Liver (tissue), 3 donors: ENCODE measurements at regions not wholly inside any gene's neighbourhood (a gene's known extent, or its start where the extent isn't known, plus 50 kb on each side); places are given as distances from the start of the nearest gene placed in this dataset.

Experiments
- CTCF ChIP-seq: fragments of 150-350 bp; IDR thresholded peaks from 2 replicates; pipeline ENCODE4 v1.5.1; 2017; ENCODE audit warnings: improper control_type of control experiment, low read depth, low read length; ENCODE audit not compliant: missing input control
- FOXA1 ChIP-seq: IDR thresholded peaks from 2 replicates; pipeline ENCODE4 v1.6.1; 2016; ENCODE audit warnings: antibody characterized with exemption
- GABPA ChIP-seq, 2 donors: IDR thresholded peaks in 1 of 2; conservative IDR thresholded peaks in 1 of 2; 2 replicates each; pipeline ENCODE4 v1.6.1; 2016; ENCODE audit warnings: antibody characterized with exemption in 2 of 2, mild to moderate bottlenecking in 1 of 2, moderate library complexity in 1 of 2
- JUND ChIP-seq, 2 donors: IDR thresholded peaks; 2 replicates each; pipeline ENCODE4 v1.6.1; 2016; ENCODE audit warnings: antibody characterized with exemption in 2 of 2
- MAX ChIP-seq: IDR thresholded peaks from 2 replicates; pipeline ENCODE4 v1.6.1; 2016; ENCODE audit warnings: antibody characterized with exemption
- RAD21 ChIP-seq, 2 donors: IDR thresholded peaks; 2 replicates each; pipeline ENCODE4 v1.6.1; 2016; ENCODE audit warnings: antibody characterized with exemption in 2 of 2, mild to moderate bottlenecking in 2 of 2
- SP1 ChIP-seq: IDR thresholded peaks from 2 replicates; pipeline ENCODE4 v1.6.1; 2018; ENCODE audit warnings: antibody characterized with exemption, mild to moderate bottlenecking
- TF ChIP-seq, protein P1 (sequence below): IDR thresholded peaks from 2 replicates; pipeline ENCODE4 v1.6.1; 2016; ENCODE audit warnings: antibody characterized with exemption, mild to moderate bottlenecking
- donor health status: healthy.
- donor health status: healthy.

DNA sequence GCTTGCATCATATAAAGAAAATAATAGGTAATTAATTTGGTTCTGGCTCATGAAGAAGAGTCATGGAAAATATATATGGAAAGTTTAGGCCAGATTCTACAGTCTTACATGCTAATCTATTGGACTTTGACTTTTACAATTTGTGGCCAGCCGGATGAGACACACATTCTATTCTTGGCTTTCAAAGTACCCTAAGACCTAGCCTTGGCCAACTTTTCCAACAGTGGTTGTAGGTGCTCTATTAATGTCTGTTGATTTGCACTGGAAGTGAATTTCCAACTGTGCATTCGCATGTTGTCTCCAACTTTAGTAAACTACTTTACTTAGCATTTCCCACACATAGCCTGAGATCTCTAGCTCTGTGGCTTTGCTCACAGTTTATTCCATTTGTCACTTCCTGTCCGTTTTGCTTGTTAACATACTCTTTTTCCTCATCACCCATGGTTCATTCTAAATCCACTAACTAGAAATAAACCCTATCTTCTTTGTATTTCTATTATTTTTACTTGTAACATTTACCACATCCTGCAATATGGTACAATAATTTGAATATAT lies 644.0 kb downstream of the PTPRC start:
- no peak for TF ChIP-seq FOXA1
- no peak for TF ChIP-seq RAD21 (IDR thresholded peaks at IDR 0.05)
- TF ChIP-seq CTCF: no peak
- no peak for TF ChIP-seq JUND (IDR thresholded peaks at IDR 0.05)
- TF ChIP-seq, protein P1, sequence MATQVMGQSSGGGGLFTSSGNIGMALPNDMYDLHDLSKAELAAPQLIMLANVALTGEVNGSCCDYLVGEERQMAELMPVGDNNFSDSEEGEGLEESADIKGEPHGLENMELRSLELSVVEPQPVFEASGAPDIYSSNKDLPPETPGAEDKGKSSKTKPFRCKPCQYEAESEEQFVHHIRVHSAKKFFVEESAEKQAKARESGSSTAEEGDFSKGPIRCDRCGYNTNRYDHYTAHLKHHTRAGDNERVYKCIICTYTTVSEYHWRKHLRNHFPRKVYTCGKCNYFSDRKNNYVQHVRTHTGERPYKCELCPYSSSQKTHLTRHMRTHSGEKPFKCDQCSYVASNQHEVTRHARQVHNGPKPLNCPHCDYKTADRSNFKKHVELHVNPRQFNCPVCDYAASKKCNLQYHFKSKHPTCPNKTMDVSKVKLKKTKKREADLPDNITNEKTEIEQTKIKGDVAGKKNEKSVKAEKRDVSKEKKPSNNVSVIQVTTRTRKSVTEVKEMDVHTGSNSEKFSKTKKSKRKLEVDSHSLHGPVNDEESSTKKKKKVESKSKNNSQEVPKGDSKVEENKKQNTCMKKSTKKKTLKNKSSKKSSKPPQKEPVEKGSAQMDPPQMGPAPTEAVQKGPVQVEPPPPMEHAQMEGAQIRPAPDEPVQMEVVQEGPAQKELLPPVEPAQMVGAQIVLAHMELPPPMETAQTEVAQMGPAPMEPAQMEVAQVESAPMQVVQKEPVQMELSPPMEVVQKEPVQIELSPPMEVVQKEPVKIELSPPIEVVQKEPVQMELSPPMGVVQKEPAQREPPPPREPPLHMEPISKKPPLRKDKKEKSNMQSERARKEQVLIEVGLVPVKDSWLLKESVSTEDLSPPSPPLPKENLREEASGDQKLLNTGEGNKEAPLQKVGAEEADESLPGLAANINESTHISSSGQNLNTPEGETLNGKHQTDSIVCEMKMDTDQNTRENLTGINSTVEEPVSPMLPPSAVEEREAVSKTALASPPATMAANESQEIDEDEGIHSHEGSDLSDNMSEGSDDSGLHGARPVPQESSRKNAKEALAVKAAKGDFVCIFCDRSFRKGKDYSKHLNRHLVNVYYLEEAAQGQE: no peak
- no peak for TF ChIP-seq MAX
- TF ChIP-seq GABPA (IDR thresholded peaks at IDR 0.05 in 1 of 2, conservative IDR thresholded peaks at IDR 0.05 in 1 of 2): no peak
- TF ChIP-seq SP1: no peak
